ENCODE measurements at regions not wholly inside any gene's neighbourhood (a gene's known extent, or its start where the extent isn't known, plus 50 kb on each side); places are given as distances from the start of the nearest gene placed in this dataset.

DNA sequence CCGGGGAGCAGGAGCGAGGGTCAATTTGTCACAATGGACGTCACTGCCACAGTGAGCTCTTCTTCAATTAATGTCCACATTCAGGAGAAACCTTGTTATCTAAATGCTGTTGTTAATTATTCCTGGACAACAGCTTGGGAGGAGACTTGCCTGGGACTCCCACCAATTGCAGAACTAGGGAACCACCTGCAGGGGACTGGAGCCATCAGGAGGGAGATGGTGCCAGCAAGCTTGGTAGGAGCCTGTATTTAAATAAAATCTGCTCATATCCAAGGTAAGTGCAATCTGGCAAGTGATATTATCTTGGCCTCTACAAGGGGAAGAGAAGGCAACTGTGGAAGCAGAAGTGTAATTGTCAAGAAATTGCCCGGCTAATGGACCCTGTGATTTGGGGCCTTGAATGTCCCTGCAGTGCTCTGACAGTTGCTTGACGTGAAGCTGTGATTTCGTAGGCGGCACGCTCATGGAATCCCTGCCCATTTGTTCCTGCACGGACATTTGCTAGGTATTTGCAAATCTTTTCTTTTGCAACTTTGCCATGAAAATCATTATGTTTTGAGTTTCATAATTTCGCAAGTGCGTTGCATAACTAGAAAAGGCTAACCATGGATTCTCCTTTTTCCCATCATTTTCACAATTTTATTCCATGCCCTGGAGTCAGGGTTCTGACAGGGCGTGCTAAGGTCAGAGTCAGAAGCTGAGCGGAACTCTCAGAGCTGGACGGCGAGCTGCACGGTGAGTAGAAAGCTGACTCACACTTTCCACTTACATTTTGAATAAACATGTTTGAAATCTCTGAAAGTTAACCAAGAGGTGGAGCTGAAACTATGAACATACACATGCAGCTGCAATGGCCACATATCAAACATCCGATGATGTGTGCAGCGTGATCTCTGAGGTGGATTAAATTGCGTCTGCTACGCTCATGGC, 84.9 kb upstream of the TCERG1L start:
- Histone ChIP-seq H3K27me3 (ENCODE audit: control insufficient read depth, insufficient read depth, low read length) (no peaks in the 10 kb centered on the region), H3K4me3 (ENCODE audit: low read depth, low read length) (no peak overlapping the region), H3K36me3 (ENCODE audit: control insufficient read depth, insufficient read depth, low read length) (no peaks in the 10 kb centered on the region)
- DNase-seq (ENCODE audit: low read depth) = no peak
- TF ChIP-seq, protein P1, sequence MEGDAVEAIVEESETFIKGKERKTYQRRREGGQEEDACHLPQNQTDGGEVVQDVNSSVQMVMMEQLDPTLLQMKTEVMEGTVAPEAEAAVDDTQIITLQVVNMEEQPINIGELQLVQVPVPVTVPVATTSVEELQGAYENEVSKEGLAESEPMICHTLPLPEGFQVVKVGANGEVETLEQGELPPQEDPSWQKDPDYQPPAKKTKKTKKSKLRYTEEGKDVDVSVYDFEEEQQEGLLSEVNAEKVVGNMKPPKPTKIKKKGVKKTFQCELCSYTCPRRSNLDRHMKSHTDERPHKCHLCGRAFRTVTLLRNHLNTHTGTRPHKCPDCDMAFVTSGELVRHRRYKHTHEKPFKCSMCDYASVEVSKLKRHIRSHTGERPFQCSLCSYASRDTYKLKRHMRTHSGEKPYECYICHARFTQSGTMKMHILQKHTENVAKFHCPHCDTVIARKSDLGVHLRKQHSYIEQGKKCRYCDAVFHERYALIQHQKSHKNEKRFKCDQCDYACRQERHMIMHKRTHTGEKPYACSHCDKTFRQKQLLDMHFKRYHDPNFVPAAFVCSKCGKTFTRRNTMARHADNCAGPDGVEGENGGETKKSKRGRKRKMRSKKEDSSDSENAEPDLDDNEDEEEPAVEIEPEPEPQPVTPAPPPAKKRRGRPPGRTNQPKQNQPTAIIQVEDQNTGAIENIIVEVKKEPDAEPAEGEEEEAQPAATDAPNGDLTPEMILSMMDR (IDR thresholded peaks at IDR 0.05; ENCODE audit: insufficient read depth, low read length, poor library complexity, severe bottlenecking) = no peak

DNA sequence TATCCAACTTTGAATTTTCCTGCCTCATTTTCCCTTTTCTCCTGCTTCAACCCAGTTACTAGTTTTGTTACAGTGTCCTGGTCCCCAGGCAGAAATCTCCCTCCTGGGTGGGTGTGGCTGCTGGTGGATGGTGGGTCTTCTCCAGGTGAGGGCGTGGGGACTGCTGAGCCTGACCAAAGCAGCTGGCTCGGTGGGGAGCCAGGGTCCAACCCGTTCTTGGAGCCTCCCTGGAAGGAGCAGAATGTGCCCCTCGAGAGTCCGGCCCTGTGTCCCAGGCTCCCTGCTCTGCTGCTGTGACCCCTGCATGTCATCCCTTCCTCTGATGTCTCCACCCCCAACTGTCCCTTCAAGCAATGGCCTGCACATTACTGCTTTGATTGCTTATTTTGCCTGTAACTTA, 86.6 kb upstream of the TCERG1L start:
- H3K4me3 ChIP-seq (ENCODE audit: low read depth, low read length) = no peak overlapping the region
- TF ChIP-seq, protein P1 (IDR thresholded peaks at IDR 0.05; ENCODE audit: insufficient read depth, low read length, poor library complexity, severe bottlenecking) = no peak
- no peaks in the 10 kb centered on the region for H3K27me3 ChIP-seq (ENCODE audit: control insufficient read depth, insufficient read depth, low read length)
- DNase-seq (ENCODE audit: low read depth) = no peak
- no peaks in the 10 kb centered on the region for H3K36me3 ChIP-seq (ENCODE audit: control insufficient read depth, insufficient read depth, low read length)

DNA sequence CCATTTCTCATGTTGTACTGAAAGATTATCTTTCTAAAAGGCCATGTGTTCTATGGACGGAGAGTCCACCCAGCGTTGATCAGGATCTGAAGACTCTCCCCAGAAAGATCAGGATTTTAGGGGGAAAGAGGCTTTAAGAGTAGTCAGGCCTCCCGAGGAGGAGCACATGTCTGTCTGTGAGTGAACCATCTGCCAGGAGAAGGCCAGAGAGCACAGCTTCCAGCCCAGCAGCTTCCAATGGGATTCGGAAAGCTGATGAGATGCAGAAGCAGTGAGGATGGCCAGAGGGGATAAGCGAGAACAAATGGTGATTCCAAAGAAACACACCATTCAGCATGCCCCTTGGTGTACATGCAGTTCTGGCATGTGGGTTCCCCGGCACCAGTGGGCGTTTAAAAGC, 88.5 kb upstream of the TCERG1L start:
- H3K36me3 ChIP-seq (ENCODE audit: control insufficient read depth, insufficient read depth, low read length) = no peaks in the 10 kb centered on the region
- TF ChIP-seq, protein P1 (IDR thresholded peaks at IDR 0.05; ENCODE audit: insufficient read depth, low read length, poor library complexity, severe bottlenecking) = no peak
- H3K4me3 ChIP-seq (ENCODE audit: low read depth, low read length) = no peak overlapping the region
- DNase-seq (ENCODE audit: low read depth) = no peak
- no peaks in the 10 kb centered on the region for H3K27me3 ChIP-seq (ENCODE audit: control insufficient read depth, insufficient read depth, low read length)

DNA sequence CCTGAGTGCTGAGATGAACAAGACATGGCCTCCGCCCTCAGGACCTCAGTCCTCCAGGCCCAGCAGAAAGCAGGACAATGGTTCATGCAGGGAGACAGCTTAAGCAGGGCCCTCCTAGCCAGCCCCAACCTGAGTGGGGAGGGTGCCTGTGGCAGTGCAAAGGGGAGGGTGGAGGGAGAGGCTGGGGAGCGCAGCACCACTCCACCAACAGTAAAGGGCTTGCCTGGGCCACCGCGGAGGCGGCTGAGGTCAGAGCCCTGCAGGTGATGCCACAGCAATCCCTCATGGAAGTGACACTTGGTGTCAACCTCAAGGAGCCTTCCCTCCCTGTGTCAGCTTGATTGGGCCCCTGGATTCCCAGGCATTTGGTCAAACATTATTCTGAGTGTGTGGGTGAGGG, 89.0 kb upstream of the TCERG1L start:
- TF ChIP-seq, protein P1 (IDR thresholded peaks at IDR 0.05; ENCODE audit: insufficient read depth, low read length, poor library complexity, severe bottlenecking) = no peak
- Histone ChIP-seq H3K36me3 (ENCODE audit: control insufficient read depth, insufficient read depth, low read length) (no peaks in the 10 kb centered on the region), H3K27me3 (ENCODE audit: control insufficient read depth, insufficient read depth, low read length) (no peaks in the 10 kb centered on the region), H3K4me3 (ENCODE audit: low read depth, low read length) (no peak overlapping the region)
- no peak for DNase-seq (ENCODE audit: low read depth)

DNA sequence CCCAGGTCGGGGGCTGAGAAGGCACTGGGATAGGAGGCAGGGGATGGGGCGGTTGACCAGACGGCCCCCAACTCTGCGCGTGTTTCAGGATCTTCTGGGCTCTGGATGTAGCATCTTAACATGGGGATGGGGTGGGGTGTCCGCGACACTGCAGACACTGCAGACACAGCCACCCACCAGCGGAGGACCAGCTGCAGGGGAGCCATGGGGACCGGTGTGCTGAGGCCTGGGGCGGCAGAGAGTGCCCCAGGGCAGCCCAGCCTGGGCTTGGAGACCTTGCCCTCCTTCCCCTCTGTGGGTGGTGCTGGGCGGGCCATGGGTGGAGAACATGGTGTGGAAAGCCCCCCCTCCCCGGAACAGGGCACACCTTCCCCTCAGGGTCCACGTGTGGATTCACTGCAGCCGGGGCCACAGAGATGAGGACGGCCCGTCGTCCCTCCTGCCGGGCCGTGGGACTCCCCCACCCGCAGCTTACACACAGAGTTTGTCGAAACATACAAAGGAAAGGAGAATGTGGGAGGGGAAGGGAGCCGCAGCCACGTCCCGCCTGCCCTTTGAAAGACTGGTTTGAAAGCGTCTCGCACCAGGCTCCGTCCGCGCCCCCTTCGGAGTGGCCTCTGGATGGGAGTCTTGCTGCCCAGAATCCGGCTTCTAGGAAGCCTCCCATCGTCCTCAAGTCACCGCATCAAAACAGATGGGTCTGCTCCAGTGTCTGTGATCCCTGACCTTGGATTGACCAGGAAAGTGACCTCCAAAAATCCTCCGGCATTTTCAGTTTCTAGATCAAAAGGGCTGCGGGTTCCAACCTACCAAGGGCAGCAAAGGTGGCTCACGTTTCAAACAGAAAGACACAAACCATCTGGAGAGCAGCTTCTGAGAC, 91.5 kb upstream of the TCERG1L start:
- Histone ChIP-seq H3K36me3 (ENCODE audit: control insufficient read depth, insufficient read depth, low read length) (no peaks in the 10 kb centered on the region), H3K27me3 (ENCODE audit: control insufficient read depth, insufficient read depth, low read length) (no peaks in the 10 kb centered on the region), H3K4me3 (ENCODE audit: low read depth, low read length) (no peak overlapping the region)
- TF ChIP-seq, protein P1 (IDR thresholded peaks at IDR 0.05; ENCODE audit: insufficient read depth, low read length, poor library complexity, severe bottlenecking) = no peak
- no peak for DNase-seq (ENCODE audit: low read depth)

Data from kidney epithelial cell (primary cell).